ENCODE measurements at regions not wholly inside any gene's neighbourhood (a gene's known extent, or its start where the extent isn't known, plus 50 kb on each side); places are given as distances from the start of the nearest gene placed in this dataset.

GRCh38 chr9:88803546-88804253 lies 187.6 kb upstream of the S1PR3 start:
- no peaks in the 10 kb centered on the region for H3K9me3 ChIP-seq (ENCODE audit: control insufficient read depth, insufficient read depth, low read length)

DNA sequence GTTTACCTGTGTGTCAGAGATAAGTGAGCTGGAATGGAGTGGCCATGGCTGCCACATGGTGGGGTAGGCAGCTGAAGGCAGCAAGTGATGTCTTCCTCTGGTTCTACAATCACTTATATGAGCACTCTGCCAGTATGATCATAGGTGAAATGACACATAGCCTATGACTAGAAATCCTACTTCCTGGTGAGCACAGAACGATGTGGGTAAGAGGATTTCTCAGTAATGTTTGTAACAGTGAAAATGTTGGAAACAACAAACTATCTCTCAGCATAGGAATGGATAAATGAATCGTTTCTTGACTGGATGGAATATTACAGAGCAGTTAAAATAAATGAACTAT lies 187.0 kb upstream of the S1PR3 start:
- H3K4me3 ChIP-seq (ENCODE audit: low read depth, low read length) = no peak overlapping the region
- H3K27me3 ChIP-seq (ENCODE audit: control insufficient read depth, insufficient read depth, low read length) = no peaks in the 10 kb centered on the region
- no peaks in the 10 kb centered on the region for H3K36me3 ChIP-seq (ENCODE audit: control insufficient read depth, insufficient read depth, low read length)
- H3K27ac ChIP-seq (ENCODE audit: low read depth, low read length) = no peak overlapping the region
- no CpG with 5 or more reads among the region's 2 CpGs for WGBS (ENCODE audit: insufficient coverage)
- DNase-seq (ENCODE audit: low read depth in 4 of 6, low spot score in 6 of 6) = no peak
- no peaks in the 10 kb centered on the region for H3K9me3 ChIP-seq (ENCODE audit: control insufficient read depth, insufficient read depth, low read length)
- H3K4me1 ChIP-seq (ENCODE audit: control insufficient read depth, insufficient read depth, low read length) = no peaks in the 10 kb centered on the region

More at GRCh38 chr9:88803546-88804253, 187.6 kb upstream of the S1PR3 start:
- H3K36me3 ChIP-seq (ENCODE audit: control insufficient read depth, insufficient read depth, low read length) = no peaks in the 10 kb centered on the region
- H3K27me3 ChIP-seq (ENCODE audit: control insufficient read depth, insufficient read depth, low read length) = no peaks in the 10 kb centered on the region
- H3K4me1 ChIP-seq (ENCODE audit: control insufficient read depth, insufficient read depth, low read length) = no peaks in the 10 kb centered on the region
- H3K27ac ChIP-seq (ENCODE audit: low read depth, low read length) = no peak overlapping the region
- 88% methylated on average over 2 of the region's 4 CpGs for WGBS (ENCODE audit: insufficient coverage)
- peak in 1 of 6 donors; percentile 31 for DNase-seq (ENCODE audit: low read depth in 4 of 6, low spot score in 6 of 6)
- H3K4me3 ChIP-seq (ENCODE audit: low read depth, low read length) = no peak overlapping the region

- H3K9me3 ChIP-seq (ENCODE audit: control insufficient read depth, insufficient read depth, low read length) = no peaks in the 10 kb centered on the region
- H3K4me3 ChIP-seq (ENCODE audit: low read depth, low read length) = no peak overlapping the region
- DNase-seq (ENCODE audit: low read depth in 4 of 6, low spot score in 6 of 6) = no peak
- WGBS (ENCODE audit: insufficient coverage) = 89% methylated on average over 3 of the region's 7 CpGs
- H3K27me3 ChIP-seq (ENCODE audit: control insufficient read depth, insufficient read depth, low read length) = no peaks in the 10 kb centered on the region
- no peaks in the 10 kb centered on the region for H3K36me3 ChIP-seq (ENCODE audit: control insufficient read depth, insufficient read depth, low read length)
- no peak overlapping the region for H3K27ac ChIP-seq (ENCODE audit: low read depth, low read length)
- no peaks in the 10 kb centered on the region for H3K4me1 ChIP-seq (ENCODE audit: control insufficient read depth, insufficient read depth, low read length)
Measured at GRCh38 chr9:88805217-88805943, 185.9 kb upstream of the S1PR3 start.

GRCh38 chr9:88807426-88807825 lies 183.8 kb upstream of the S1PR3 start:
- WGBS (ENCODE audit: insufficient coverage) = 98% methylated on average over 4 of the region's 5 CpGs
- Histone ChIP-seq H3K9me3 (ENCODE audit: control insufficient read depth, insufficient read depth, low read length) (no peaks in the 10 kb centered on the region), H3K36me3 (ENCODE audit: control insufficient read depth, insufficient read depth, low read length) (no peaks in the 10 kb centered on the region), H3K4me3 (ENCODE audit: low read depth, low read length) (no peak overlapping the region), H3K4me1 (ENCODE audit: control insufficient read depth, insufficient read depth, low read length) (no peaks in the 10 kb centered on the region), H3K27me3 (ENCODE audit: control insufficient read depth, insufficient read depth, low read length) (no peaks in the 10 kb centered on the region), H3K27ac (ENCODE audit: low read depth, low read length) (no peak overlapping the region)
- DNase-seq (ENCODE audit: low read depth in 4 of 6, low spot score in 6 of 6) = no peak

DNA sequence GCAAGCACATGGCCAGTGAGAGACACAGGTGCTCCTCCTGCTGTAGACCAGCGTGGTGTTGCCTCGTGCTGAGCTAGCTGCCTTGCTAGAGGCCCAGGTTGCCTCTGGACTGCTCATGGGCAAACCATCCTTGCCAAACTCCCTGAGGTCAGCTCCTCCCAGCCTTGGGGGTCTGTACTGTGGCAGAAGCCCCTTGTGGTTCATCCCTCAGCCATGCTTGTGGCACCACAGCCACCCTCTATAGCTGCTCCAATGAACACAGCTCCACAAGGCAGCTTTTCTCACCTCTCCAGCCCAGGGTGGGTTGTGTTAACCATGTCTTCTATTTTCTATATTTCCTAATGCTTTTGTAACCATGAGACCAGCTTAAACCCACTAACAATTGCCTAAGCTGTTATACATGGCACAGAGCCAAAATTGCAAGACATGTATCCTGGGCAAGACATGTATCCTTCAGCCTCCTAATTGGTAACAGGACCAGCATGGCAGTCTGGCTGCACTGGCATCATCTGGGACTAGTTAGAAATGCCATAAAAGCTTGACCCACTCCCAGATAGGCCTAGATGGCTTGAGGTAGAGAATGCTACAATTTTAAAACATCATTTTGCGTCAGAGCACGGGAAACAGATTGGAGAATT lies 183.1 kb upstream of the S1PR3 start:
- DNase-seq (ENCODE audit: low read depth in 4 of 6, low spot score in 6 of 6) = peak in 2 of 6 donors; percentile 26 to 41
- Histone ChIP-seq H3K27me3 (ENCODE audit: control insufficient read depth, insufficient read depth, low read length) (no peaks in the 10 kb centered on the region), H3K36me3 (ENCODE audit: control insufficient read depth, insufficient read depth, low read length) (no peaks in the 10 kb centered on the region), H3K9me3 (ENCODE audit: control insufficient read depth, insufficient read depth, low read length) (no peaks in the 10 kb centered on the region), H3K27ac (ENCODE audit: low read depth, low read length) (no peak overlapping the region), H3K4me3 (ENCODE audit: low read depth, low read length) (no peak overlapping the region), H3K4me1 (ENCODE audit: control insufficient read depth, insufficient read depth, low read length) (no peaks in the 10 kb centered on the region)
- WGBS (ENCODE audit: insufficient coverage) = 96% methylated on average over 2 of the region's 4 CpGs

- Histone ChIP-seq H3K4me3 (ENCODE audit: low read depth, low read length) (no peak overlapping the region), H3K36me3 (ENCODE audit: control insufficient read depth, insufficient read depth, low read length) (no peaks in the 10 kb centered on the region), H3K9me3 (ENCODE audit: control insufficient read depth, insufficient read depth, low read length) (no peaks in the 10 kb centered on the region), H3K27me3 (ENCODE audit: control insufficient read depth, insufficient read depth, low read length) (no peaks in the 10 kb centered on the region), H3K4me1 (ENCODE audit: control insufficient read depth, insufficient read depth, low read length) (no peaks in the 10 kb centered on the region), H3K27ac (ENCODE audit: low read depth, low read length) (no peak overlapping the region)
- 90% methylated on average over 5 of the region's 5 CpGs for WGBS (ENCODE audit: insufficient coverage)
- no peak for DNase-seq (ENCODE audit: low read depth in 4 of 6, low spot score in 6 of 6)
Measured at GRCh38 chr9:88808761-88809354, 182.4 kb upstream of the S1PR3 start.

- no peaks in the 10 kb centered on the region for H3K9me3 ChIP-seq (ENCODE audit: control insufficient read depth, insufficient read depth, low read length)
- H3K4me1 ChIP-seq (ENCODE audit: control insufficient read depth, insufficient read depth, low read length) = peaks cover 3% of the 10 kb centered on the region
- no peaks in the 10 kb centered on the region for H3K27me3 ChIP-seq (ENCODE audit: control insufficient read depth, insufficient read depth, low read length)
- no peaks in the 10 kb centered on the region for H3K36me3 ChIP-seq (ENCODE audit: control insufficient read depth, insufficient read depth, low read length)
- H3K27ac ChIP-seq (ENCODE audit: low read depth, low read length) = peak overlapping the region; percentile 20
- DNase-seq (ENCODE audit: low read depth in 4 of 6, low spot score in 6 of 6) = peak in 4 of 6 donors; percentile 28 to 90 (median 54)
- WGBS (ENCODE audit: insufficient coverage) = 67% methylated on average over 4 of the region's 9 CpGs
- H3K4me3 ChIP-seq (ENCODE audit: low read depth, low read length) = no peak overlapping the region
Measured at GRCh38 chr9:88809355-88810161, 181.7 kb upstream of the S1PR3 start.

GRCh38 chr9:88810826-88811225 lies 180.4 kb upstream of the S1PR3 start:
- 89% methylated on average over 1 of the region's 2 CpGs for WGBS (ENCODE audit: insufficient coverage)
- Histone ChIP-seq H3K36me3 (ENCODE audit: control insufficient read depth, insufficient read depth, low read length) (no peaks in the 10 kb centered on the region), H3K4me1 (ENCODE audit: control insufficient read depth, insufficient read depth, low read length) (peaks cover 6% of the 10 kb centered on the region), H3K27me3 (ENCODE audit: control insufficient read depth, insufficient read depth, low read length) (no peaks in the 10 kb centered on the region), H3K4me3 (ENCODE audit: low read depth, low read length) (no peak overlapping the region), H3K27ac (ENCODE audit: low read depth, low read length) (peak overlapping the region; percentile 40), H3K9me3 (ENCODE audit: control insufficient read depth, insufficient read depth, low read length) (no peaks in the 10 kb centered on the region)
- no peak for DNase-seq (ENCODE audit: low read depth in 4 of 6, low spot score in 6 of 6)

- H3K9me3 ChIP-seq (ENCODE audit: control insufficient read depth, insufficient read depth, low read length) = no peaks in the 10 kb centered on the region
- H3K27ac ChIP-seq (ENCODE audit: low read depth, low read length) = no peak overlapping the region
- H3K4me3 ChIP-seq (ENCODE audit: low read depth, low read length) = no peak overlapping the region
- no peak for DNase-seq (ENCODE audit: low read depth in 4 of 6, low spot score in 6 of 6)
- no peaks in the 10 kb centered on the region for H3K27me3 ChIP-seq (ENCODE audit: control insufficient read depth, insufficient read depth, low read length)
- no peaks in the 10 kb centered on the region for H3K36me3 ChIP-seq (ENCODE audit: control insufficient read depth, insufficient read depth, low read length)
- H3K4me1 ChIP-seq (ENCODE audit: control insufficient read depth, insufficient read depth, low read length) = peaks cover 6% of the 10 kb centered on the region
- 83% methylated on average over 1 of the region's 7 CpGs for WGBS (ENCODE audit: insufficient coverage)
Measured at GRCh38 chr9:88811511-88811910, 179.8 kb upstream of the S1PR3 start.

All from spinal cord (tissue), 9 donors.